Endothelial cell (in vitro differentiated cells): ENCODE measurements at regions not wholly inside any gene's neighbourhood (a gene's known extent, or its start where the extent isn't known, plus 50 kb on each side); places are given as distances from the start of the nearest gene placed in this dataset.

Experiments used
- DNase-seq: peaks from one replicate; pipeline ENCODE4 v3.0.0; 2021; ENCODE audit warnings: low spot score
- H3K27ac Mint-ChIP-seq: one replicate; pipeline ENCODE4 v1.8.0; 2021; ENCODE audit warnings: mixed read lengths, inconsistent platforms; ENCODE audit not compliant: unreplicated experiment
- H3K27me3 Mint-ChIP-seq: one replicate; pipeline ENCODE4 v1.8.0; 2021; ENCODE audit warnings: mild to moderate bottlenecking, moderate library complexity, mixed read lengths, inconsistent platforms; ENCODE audit not compliant: unreplicated experiment
- H3K36me3 Mint-ChIP-seq: one replicate; pipeline ENCODE4 v1.8.0; 2021; ENCODE audit warnings: mild to moderate bottlenecking, low read depth, mixed read lengths, inconsistent platforms; ENCODE audit not compliant: unreplicated experiment
- H3K4me1 Mint-ChIP-seq: one replicate; pipeline ENCODE4 v1.8.0; 2021; ENCODE audit warnings: mild to moderate bottlenecking, mixed read lengths, inconsistent platforms; ENCODE audit not compliant: unreplicated experiment
- H3K4me3 Mint-ChIP-seq: one replicate; pipeline ENCODE4 v1.8.0; 2021; ENCODE audit warnings: mild to moderate bottlenecking, mixed read lengths, inconsistent platforms; ENCODE audit not compliant: unreplicated experiment
- H3K9me3 Mint-ChIP-seq: one replicate; pipeline ENCODE4 v1.8.0; 2021; ENCODE audit warnings: mixed read lengths, inconsistent platforms; ENCODE audit not compliant: unreplicated experiment
- TF ChIP-seq, protein P1 (sequence below): fragments of 200-600 bp; sonication (generic); IDR thresholded peaks from one replicate; pipeline ENCODE4 v1.5.0; 2021; ENCODE audit warnings: antibody characterized with exemption; ENCODE audit not compliant: unreplicated experiment

DNA sequence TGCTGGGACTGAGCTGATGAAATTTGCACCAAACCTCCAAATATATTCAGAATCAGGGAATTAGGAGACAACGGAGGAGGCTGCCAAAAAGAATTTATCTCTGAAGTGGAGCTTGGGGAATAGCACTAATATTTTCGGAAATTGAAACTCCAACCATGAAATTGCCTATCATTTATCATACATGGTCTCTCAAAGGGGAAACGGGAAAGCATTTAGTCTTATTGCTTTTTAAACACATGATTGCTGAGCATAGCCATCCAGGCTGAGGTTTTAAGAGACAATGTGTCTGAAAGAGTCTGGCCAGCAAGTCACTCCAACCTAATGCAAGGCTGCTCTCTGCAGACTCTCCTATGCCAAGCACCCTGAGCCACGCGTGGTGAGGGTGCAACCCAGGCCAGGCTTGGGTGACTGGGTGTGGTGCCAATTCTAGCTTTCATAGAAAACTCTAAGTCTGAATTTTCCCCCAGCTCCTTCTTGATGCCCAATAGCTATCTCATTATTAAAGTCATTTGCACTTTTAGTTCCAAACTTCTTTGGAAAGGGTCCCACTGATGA is 200.2 kb downstream of the RPLP1 start:
- Mint-ChIP-seq H3K4me3 (no peak overlapping the region), H3K9me3 (no peaks in the 10 kb centered on the region), H3K36me3 (no peaks in the 10 kb centered on the region), H3K27me3 (peaks cover under 1% of the 10 kb centered on the region), H3K27ac (no peak overlapping the region), H3K4me1 (peaks cover 21% of the 10 kb centered on the region)
- no peak for DNase-seq
- TF ChIP-seq, protein P1, sequence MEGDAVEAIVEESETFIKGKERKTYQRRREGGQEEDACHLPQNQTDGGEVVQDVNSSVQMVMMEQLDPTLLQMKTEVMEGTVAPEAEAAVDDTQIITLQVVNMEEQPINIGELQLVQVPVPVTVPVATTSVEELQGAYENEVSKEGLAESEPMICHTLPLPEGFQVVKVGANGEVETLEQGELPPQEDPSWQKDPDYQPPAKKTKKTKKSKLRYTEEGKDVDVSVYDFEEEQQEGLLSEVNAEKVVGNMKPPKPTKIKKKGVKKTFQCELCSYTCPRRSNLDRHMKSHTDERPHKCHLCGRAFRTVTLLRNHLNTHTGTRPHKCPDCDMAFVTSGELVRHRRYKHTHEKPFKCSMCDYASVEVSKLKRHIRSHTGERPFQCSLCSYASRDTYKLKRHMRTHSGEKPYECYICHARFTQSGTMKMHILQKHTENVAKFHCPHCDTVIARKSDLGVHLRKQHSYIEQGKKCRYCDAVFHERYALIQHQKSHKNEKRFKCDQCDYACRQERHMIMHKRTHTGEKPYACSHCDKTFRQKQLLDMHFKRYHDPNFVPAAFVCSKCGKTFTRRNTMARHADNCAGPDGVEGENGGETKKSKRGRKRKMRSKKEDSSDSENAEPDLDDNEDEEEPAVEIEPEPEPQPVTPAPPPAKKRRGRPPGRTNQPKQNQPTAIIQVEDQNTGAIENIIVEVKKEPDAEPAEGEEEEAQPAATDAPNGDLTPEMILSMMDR = no peak

DNA sequence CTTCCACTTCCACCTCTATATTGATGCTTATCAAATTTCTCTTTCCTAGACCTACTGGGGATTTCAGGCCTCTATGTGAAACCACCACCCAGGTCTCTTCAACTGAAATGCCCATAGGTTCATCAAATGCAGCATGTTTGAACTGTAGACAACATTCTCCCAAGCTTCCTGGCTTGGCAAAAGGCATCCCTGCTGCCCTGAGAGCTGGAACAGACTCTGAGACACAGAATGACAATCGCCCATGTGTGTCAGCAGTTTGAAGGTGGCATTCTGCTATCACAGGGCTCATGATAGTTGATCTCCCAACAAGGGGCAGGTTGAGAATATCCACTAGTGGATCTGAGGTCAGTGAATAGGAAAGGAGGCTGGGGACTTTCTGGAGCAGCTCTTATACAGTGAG is 200.7 kb downstream of the RPLP1 start:
- Mint-ChIP-seq H3K36me3 (no peaks in the 10 kb centered on the region), H3K4me1 (peaks cover 18% of the 10 kb centered on the region), H3K27ac (no peak overlapping the region), H3K4me3 (no peak overlapping the region), H3K27me3 (peaks cover 3% of the 10 kb centered on the region), H3K9me3 (no peaks in the 10 kb centered on the region)
- DNase-seq = no peak
- TF ChIP-seq, protein P1 = no peak

DNA sequence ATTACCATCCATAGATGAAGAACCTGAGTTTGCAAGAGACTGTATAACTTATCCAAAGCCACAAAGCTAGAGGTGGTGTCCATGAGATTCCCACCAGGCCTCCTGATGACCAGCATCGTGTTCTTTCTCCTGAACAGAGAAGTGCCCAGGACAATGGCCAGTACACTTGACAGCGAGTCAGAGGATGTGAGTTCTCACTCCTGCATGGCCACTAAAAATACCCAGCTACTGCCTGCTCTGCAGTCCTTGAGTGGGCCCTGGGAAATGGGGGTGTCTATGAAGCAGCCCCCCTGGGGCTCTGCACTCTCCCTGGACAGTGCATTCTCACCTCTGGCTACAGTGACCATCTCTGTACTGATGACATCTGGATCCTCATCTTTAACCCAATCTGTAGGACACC is 201.2 kb downstream of the RPLP1 start:
- TF ChIP-seq, protein P1 = no peak
- Mint-ChIP-seq H3K9me3 (no peaks in the 10 kb centered on the region), H3K27ac (no peak overlapping the region), H3K4me1 (peaks cover 12% of the 10 kb centered on the region), H3K27me3 (peaks cover 3% of the 10 kb centered on the region), H3K4me3 (no peak overlapping the region), H3K36me3 (no peaks in the 10 kb centered on the region)
- no peak for DNase-seq

DNA sequence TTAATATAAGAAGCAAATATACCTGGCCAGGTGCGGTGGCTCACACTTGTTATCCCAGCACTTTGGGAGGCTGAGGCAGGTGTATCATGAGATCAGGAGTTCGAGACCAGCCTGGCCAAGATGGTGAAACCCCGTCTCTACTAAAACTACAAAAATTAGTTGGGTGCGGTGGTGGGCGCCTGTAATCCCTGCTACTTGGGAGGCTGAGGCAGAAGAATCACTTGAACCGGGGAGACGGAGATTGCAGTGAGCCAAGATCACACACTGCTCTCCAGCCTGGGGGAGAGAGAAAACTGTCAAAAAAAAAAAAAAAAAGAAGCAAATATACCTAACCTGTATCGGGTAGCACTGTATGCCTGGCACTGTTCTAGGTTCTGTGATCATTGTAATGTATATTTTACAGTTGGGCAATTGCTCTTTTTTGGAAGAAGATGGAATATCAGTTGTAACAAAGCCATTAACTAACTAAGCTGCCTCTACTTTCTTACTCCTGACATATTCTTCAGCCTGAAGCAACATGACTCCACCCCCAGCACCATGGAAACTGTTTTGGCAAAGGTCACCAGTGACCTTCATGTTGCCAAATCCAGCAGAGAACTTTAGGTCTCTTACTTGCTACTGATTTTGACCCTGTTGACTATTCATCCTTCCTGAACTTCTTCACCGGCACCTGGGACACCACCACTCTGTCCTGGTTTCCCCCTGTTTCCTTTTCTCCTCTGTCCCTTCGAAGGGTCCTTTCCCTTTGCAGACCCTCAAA is 203.8 kb downstream of the RPLP1 start:
- TF ChIP-seq, protein P1 = no peak
- Mint-ChIP-seq H3K36me3 (no peaks in the 10 kb centered on the region), H3K27ac (no peak overlapping the region), H3K4me3 (no peak overlapping the region), H3K9me3 (no peaks in the 10 kb centered on the region), H3K4me1 (no peaks in the 10 kb centered on the region), H3K27me3 (peaks cover 3% of the 10 kb centered on the region)
- DNase-seq = no peak

DNA sequence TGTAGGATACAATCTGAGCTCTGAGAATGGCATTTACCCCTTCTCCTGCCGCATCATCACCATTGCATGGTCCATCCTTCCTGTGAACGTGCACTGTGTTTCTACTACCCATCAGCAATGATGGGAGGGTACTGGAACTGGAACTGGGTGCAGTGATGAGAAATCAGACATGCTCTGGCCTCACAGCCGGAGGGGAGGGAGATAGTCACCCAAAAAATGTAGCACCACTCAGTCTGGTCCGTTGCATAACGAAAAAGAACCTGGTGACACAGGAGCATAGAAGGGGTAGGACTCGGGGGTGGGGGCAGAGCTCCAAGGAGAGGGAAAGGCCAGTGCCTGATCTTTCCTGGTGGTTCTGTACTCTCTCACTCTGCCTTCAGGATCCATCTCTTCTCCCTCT is 205.0 kb downstream of the RPLP1 start:
- TF ChIP-seq, protein P1 = no peak
- Mint-ChIP-seq H3K4me1 (no peaks in the 10 kb centered on the region), H3K27ac (no peak overlapping the region), H3K4me3 (no peak overlapping the region), H3K9me3 (no peaks in the 10 kb centered on the region), H3K27me3 (peaks cover 3% of the 10 kb centered on the region), H3K36me3 (no peaks in the 10 kb centered on the region)
- no peak for DNase-seq
